ENCODE measurements at regions not wholly inside any gene's neighbourhood (a gene's known extent, or its start where the extent isn't known, plus 50 kb on each side); places are given as distances from the start of the nearest gene placed in this dataset.
"Not testable (repeated sequence)": the region's sequence is repeated elsewhere in the genome, so short reads cannot be mapped to it uniquely, and the experiment has no call there.

DNA sequence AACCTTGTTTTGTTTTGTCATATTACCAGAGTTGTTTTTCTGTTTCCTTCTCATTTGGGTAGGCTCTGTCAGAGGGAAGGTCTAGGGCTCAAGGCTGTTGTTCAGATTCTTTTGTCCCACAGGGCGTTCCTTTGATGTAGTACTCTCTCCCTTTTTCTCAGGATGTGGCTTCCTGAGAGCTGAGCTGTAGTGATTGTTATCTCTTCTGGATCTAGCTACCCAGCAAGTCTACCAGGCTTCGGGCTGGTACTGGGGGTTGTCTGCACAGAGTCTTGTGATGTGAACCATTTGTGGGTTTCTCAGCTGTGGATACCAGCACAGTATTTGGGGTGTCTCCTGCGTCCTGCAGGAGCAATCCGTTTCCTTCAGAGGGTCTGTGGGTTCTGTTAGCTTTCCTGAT lies 74.2 kb upstream of the GNG12 start:
- peak; percentile 68 for DNase-seq (ENCODE audit: low read depth, low spot score)

DNA sequence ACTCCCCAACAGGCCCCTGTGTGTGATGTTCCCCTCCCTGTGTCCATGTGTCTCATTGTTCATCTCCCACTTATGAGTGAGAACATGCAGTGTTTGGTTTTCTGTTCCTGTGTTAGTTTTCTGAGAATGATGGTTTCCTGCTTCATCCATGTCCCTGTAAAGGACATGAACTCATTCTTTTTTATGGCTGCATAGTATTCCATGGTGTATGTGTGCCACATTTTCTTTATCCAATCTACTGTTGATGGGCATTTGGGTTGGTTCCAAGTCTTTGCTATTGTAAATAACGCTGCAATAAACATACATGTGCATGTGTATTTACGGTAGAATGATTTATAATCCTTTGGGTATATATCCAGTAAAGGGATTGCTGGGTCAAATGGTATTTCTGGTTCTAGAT lies 72.7 kb upstream of the GNG12 start:
- not testable (repeated sequence) for DNase-seq (ENCODE audit: low read depth, low spot score)

DNA sequence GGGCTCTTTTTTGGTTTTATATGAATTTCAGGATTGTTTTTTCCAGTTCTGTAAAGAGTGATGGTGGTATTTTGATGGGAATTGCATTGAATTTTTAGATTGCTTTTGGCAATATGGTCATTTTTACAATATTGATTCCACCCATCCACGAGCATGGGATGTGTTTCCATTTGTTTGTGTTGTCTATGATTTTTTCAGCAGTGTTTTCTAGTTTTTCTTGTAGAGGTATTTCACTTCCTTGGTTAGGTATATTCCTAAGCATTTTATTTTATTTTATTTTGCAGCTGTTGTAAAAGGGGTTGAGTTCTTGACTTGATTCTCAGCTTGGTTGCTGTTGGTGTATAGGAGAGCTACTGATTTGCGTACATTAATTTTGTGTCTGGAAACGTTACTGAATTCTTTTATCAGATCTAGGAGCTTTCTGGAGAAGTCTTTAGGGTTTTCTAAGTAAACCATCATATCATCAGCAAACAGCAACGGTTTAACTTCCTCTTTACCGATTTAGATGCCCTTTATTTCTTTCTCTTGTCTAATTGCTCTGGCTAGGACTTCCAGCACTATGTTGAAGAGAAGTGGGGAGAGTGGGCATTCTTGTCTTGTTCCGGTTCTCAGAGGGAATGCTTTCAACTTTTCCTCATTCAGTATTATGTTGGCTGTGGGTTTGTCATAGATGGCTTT lies 69.4 kb upstream of the GNG12 start:
- not testable (repeated sequence) for DNase-seq (ENCODE audit: low read depth, low spot score)

DNA sequence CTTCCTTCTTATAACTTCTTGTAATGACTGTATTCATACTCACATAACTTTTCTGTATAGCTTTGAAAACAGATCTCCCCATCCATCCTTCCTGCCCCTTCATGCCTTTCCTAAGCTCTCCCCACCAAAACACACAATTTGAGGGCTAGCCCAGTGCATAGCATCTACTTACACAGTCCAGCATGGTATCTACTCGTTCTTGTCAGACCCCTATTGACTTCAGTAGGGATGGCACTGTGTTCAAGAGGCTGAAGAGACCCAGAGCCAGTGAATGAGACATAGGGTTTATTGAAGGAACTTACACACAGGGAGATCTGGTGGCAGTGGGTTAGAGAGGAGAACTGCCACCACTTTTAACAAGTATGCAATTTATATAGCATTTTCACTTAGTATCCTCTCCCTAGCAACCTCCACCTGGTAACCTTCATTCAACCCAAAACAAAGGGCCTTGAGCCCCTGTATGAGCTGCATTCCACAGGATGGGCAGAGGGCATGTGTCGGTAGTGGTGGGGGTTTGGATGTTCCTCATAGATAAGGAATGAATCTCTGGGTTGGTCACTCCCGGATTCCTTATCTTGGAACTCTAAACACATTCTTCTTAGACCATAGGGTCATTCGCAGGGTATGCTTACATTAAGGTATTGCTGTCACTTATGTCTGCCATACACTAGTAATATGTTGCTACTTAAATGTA lies 64.9 kb upstream of the GNG12 start:
- DNase-seq (ENCODE audit: low read depth, low spot score): no peak

DNA sequence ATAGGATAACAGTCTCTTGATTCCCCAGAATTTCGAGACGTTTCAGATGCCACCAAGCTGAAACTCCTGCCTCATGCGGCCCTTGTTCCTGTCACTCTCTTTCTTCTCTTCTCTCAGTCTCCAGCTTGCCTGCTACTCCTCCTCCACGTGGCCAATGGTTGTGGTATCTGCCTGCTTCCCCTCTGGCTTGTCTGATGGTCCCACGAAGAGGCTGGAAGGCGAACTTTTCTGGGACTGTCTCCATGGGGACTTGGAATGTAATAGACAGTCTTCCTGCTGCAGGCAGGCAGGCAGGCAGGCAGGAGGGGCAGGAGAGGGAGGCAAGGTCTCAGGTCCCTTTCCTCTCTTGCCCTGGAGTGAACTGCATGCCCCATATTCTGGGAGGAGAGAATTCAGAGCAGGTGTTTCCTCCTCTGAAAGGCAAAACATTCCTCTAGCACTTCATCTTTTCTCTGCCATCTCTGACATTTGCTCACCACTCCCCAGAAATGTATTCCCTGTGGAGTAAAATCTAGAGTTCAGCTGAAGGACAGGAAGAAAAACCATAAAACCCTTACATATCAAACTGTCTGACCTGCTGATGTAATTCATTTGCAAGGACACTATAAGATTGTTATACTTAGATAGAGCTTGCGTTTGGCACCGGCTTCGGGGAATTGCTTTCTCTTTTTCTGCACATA lies 64.1 kb upstream of the GNG12 start:
- peak; percentile 6 for DNase-seq (ENCODE audit: low read depth, low spot score)

DNA sequence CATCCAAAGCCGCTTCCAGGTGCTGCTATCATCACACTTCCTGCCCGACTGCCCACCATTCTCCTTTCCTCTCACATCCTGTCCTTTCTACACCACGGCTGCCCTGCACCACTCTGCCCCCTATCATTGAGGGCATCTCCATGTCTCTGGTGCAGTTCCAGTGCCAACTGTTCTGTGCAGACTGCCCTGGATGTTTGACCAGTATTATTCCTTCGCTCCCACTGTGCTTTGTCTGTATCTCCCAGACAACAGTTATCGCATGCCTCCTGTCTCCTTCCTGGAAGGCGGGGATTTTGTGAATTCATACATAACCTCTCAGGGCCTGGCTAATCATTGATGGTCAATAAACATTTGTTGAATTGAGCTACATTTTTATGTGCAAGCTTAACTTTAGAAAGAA lies 63.6 kb upstream of the GNG12 start:
- DNase-seq (ENCODE audit: low read depth, low spot score): no peak

DNA sequence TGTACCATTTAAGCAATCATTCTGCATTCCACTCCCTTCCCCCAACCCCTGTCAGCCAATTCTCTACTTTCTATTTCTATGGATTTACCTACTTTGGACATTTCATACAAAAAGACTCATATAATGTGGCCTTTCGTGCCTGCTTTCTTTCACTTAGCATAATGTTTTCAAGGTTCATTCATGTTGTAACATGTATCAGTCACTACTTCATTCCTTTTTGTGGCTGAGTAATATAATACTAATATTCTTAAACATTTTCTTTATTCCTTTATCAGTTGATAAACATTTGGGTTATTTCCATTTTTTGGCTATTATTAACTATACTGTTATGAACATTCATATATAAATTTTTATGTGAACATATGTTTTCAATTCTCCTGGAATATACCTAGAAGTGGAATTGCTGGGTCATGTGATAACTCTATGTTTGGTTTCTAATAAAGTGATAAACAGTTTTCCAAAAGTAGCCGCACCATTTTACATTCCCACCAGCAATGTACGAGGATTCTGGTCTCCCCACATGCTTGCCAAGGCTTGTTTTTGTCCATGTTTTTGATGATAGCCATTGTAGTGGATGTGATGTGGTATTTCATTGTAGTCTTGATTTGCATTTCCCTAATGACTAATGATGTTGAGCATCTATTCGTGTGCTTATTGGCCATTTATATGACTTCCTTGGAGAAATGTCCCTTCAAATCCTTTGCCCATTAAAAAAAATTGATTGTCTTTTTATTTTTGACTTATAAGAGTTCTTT lies 61.9 kb upstream of the GNG12 start:
- no peak for DNase-seq (ENCODE audit: low read depth, low spot score)

DNA sequence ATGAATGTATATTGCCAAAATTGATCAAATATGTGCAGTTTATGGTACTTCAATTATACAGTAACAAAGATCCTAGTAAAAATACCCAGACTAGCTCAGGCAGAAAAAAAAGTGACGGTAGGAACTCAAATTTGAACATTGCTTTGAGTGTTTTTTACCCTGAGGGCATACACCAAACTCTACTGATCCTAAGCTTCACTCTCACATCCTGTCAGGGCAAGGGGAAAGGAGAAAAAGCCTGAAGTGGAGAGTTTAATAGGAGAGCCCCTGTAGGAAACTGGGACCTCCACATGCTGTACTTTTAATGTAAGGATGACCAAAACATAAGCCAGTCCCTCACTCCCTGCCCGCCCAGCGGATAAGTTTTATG lies 59.8 kb upstream of the GNG12 start:
- DNase-seq (ENCODE audit: low read depth, low spot score): peak; percentile 12

DNA sequence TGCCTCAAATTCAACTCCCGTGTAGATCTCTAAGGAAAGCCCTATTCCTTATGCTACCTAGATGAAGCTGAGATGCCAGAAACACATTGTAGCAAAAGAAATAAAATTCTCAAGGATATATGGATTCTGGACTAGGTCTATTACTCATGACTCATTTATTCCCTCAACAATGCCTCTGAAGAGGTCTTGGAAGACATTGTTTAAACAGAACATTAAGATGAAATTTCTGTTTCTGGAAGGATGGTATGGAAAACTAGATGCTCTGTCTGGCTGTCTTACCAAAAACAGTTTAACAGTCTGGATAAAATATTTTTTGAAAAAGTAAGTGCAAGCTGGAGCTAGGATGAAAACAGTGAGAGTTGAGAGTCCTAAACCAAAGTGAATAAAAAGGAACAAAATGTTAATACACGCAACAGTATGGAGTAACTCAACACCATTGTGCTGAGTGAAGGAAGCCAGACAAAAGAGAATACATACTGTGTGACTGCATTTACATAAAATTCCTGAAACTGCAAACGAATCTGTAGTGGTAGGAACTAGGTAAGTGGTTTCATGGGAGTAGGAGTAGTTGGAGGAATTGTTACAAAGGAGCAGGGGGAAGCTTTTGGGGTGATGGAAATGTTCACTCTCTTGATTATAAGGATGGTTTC lies 59.3 kb upstream of the GNG12 start:
- no peak for DNase-seq (ENCODE audit: low read depth, low spot score)

DNA sequence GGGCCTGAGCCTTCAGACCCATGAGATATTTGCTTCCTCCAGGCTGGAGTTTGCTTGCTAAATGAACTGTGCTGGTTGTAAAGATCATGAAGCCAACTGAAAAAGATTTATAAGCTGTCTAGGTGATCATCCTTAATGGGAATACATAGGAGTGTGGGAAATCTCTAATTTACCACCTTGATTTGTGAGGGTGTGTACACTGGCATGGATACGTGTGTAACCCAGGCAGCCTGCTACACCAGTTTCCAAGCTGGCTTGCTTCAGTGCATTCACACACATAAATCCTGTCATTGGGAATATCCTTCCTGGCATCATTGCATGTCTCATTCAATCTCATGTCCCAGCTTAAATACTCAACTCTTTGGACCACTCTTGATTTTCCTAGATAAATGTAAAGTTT lies 57.6 kb upstream of the GNG12 start:
- no peak for DNase-seq (ENCODE audit: low read depth, low spot score)

DNA sequence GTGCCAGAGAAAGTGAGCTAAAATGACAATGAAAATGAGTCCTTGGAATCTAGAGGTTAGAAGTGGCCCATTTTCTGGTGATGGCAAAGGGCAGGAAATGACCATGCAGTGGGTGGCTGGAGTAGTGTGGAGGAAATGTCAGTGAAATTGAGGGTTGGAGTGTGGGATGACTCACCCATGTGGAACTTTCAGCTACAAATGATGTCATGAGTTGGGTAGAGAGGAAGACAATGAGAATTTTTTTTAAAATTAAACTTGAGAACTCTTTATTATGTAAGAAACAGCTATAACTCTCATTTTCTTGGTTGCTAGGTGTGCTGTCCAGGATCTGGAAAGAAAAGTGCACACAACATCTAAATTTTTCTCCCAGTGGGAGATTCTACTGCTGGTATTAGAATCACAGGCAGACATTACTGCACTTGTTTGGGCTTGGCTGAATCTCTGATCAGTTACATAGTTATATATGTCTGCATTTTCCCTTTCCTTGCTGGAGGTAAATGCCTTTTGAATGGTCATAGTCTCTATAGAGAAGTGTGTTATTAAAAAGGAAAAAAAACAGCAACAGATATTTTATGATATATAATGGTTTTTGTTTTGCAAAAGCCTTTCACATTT lies 56.8 kb upstream of the GNG12 start:
- peak; percentile 12 for DNase-seq (ENCODE audit: low read depth, low spot score)

DNA sequence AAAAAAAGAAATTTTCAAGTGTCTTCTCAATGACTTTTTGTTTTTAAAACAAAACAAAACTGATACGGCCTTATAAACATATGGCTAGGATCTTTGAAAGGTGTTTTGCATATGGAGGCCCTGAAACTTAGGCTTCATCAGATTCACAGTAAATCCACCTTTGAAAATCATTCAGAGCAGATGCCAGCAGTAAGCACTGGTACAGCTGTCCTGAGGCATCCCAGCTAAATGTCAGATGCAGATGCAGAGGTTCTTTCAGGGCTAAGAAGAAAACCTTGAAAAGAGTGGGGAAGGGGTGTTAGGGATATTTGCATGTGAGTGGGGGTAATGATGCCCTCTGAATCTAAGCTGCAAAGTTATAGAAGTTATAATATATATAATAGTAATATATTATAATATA lies 56.2 kb upstream of the GNG12 start:
- no peak for DNase-seq (ENCODE audit: low read depth, low spot score)

DNA sequence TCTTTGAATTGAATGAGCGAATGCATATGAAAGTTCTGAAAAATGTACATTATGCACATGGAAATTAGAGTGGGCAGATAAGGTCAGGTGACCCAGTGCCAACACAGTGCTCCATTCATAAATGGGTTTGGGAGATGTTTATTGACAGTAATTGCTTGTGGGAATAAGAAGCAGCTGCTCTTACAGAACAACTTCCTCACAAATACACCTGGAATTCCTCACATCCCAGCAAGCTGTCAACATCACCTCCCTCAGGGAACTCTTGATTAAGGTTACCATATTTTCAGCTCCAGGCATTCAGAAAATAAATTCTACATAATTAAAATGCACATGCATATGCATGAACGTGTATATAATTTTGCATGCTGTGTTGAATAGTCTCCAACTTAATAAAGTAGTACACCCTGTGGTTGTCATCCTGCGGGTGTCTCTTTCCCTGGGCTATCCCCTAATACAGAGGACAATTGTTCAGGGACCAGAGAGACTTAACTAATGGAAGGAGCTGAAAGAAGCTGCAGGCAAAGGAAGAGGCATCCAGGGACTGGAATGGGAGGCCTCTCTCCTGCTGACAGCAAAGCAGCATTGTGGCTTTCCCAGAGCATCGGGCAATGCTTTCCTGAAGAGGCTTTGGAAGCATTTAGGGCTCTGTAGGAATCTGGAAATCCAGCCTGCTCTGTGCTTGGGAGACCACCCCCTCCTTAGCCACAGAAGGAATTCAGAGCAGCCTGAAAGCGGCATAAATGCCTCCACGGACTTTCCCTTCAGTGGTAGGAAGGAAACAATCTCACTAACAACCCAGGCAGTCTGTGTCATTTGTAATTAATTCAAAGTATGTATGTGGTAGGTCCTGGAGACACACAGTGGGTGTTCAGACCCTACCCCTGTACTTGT lies 55.2 kb upstream of the GNG12 start:
- DNase-seq (ENCODE audit: low read depth, low spot score): peak; percentile 65

DNA sequence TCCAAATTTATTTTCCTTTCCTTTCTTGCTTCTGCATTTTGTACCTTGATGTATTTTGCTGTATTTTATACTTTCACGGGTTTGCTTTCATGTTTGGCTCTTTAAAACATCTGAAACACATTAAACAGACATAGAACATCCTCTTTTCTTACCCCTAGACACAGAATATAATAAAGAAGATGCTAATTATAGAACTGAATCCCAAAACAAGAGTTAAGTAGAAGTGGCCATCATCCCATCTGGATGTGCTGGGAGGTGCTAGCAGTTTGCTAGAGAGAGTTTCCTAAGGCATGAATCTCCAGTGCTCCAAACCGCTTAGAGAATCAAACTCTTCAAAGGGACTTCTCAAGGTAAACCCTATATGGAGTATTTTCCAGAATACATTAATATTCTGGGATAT lies 53.9 kb upstream of the GNG12 start:
- no peak for DNase-seq (ENCODE audit: low read depth, low spot score)

DNA sequence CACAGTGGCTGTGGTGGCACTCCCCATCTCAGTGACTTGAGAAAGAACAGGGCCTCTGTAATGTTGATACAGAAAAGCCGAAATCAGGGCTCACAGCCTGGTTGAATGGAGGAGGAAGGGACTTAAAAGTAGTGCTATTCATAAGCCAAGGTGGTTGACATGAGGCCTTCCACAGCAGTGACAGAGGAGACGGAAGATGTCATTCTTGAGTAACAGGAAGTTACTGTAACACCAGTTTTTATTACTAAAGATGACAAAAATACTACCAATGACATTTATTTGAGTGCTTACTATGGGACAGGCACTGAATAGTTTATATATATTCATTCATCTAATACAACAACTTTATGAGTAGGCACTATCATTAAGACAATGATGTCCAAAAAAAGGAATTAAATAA lies 52.8 kb upstream of the GNG12 start:
- no peak for DNase-seq (ENCODE audit: low read depth, low spot score)

DNA sequence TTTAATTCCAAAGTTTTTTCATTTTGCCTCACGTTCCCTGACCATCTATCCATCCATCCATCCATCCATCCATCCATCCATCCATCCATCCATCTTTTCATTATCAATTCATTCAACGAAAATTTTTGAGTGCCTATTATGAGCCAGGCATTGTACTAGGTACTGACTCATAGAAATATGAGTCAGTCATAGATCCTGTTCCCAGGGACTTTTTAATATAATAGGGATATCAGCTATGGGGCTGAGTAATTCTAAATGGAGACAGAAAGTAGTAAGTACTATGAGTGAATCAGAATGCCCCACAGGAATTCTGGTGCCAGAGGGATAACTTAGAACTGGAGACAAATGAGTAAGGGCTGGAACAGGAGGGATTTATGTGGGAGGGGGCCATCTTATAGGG lies 49.8 kb upstream of the GNG12 start:
- DNase-seq (ENCODE audit: low read depth, low spot score): no peak

Data from ELF-1 (cell line).